ENCODE measurements at regions not wholly inside any gene's neighbourhood (a gene's known extent, or its start where the extent isn't known, plus 50 kb on each side); places are given as distances from the start of the nearest gene placed in this dataset.

DNA sequence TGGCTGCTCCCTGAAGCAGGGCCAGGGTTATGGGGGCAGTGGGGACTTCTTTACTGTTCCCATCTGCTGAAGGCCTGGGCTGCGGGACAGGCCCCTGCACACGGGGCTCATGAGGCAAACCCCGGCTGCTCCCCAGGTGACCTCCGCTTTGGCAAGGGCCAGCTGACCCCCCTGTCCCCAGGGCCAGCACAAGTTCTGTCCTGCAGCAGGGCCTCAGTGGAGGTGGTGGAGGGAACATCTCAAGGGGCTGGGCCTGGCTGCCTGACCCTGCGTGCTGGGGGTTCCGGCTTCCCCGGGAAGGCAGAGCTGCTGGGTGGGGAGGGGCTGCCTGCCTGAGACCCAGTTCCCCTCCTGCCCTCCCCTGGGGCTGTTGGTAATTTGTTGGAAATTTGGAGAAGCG, 67.4 kb upstream of the RNU6ATAC start:
- no peaks in the 10 kb centered on the region for H3K9me3 Mint-ChIP-seq
- DNase-seq (ENCODE audit: extremely low spot score, unreplicated experiment): no peak
- no peak overlapping the region for H3K4me3 Mint-ChIP-seq
- H3K27me3 Mint-ChIP-seq: peaks cover 9% of the 10 kb centered on the region
- peaks cover 4% of the 10 kb centered on the region for H3K4me1 Mint-ChIP-seq (ENCODE audit: unreplicated experiment)
- TF ChIP-seq, protein P1, sequence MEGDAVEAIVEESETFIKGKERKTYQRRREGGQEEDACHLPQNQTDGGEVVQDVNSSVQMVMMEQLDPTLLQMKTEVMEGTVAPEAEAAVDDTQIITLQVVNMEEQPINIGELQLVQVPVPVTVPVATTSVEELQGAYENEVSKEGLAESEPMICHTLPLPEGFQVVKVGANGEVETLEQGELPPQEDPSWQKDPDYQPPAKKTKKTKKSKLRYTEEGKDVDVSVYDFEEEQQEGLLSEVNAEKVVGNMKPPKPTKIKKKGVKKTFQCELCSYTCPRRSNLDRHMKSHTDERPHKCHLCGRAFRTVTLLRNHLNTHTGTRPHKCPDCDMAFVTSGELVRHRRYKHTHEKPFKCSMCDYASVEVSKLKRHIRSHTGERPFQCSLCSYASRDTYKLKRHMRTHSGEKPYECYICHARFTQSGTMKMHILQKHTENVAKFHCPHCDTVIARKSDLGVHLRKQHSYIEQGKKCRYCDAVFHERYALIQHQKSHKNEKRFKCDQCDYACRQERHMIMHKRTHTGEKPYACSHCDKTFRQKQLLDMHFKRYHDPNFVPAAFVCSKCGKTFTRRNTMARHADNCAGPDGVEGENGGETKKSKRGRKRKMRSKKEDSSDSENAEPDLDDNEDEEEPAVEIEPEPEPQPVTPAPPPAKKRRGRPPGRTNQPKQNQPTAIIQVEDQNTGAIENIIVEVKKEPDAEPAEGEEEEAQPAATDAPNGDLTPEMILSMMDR (conservative IDR thresholded peaks at IDR 0.05): no peak
- no peak overlapping the region for H3K27ac Mint-ChIP-seq
- no peaks in the 10 kb centered on the region for H3K36me3 Mint-ChIP-seq

DNA sequence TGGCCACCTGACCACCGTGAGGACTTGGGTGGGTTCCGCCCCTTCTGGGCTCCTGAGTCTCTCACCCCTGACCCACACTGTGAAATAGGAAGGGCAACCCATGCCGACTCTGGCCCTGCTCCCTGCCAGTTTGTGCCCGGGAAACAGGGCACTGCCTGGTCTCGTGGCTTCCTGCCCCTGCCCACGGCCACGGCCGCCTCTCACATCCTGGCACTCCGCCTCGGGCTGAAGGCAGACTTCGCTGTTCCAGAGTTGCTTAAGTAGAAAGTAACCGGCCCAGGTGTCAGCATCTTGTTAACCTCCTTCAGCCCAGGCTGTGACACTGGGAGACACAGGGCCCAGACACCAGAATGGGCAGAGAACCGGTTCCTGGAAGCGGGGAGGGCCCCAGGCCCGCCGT, 68.7 kb upstream of the RNU6ATAC start:
- H3K9me3 Mint-ChIP-seq: no peaks in the 10 kb centered on the region
- H3K27ac Mint-ChIP-seq: no peak overlapping the region
- peaks cover 6% of the 10 kb centered on the region for H3K27me3 Mint-ChIP-seq
- no peak overlapping the region for H3K4me3 Mint-ChIP-seq
- no peak for DNase-seq (ENCODE audit: extremely low spot score, unreplicated experiment)
- TF ChIP-seq, protein P1 (conservative IDR thresholded peaks at IDR 0.05): no peak
- peaks cover 4% of the 10 kb centered on the region for H3K4me1 Mint-ChIP-seq (ENCODE audit: unreplicated experiment)
- no peaks in the 10 kb centered on the region for H3K36me3 Mint-ChIP-seq

DNA sequence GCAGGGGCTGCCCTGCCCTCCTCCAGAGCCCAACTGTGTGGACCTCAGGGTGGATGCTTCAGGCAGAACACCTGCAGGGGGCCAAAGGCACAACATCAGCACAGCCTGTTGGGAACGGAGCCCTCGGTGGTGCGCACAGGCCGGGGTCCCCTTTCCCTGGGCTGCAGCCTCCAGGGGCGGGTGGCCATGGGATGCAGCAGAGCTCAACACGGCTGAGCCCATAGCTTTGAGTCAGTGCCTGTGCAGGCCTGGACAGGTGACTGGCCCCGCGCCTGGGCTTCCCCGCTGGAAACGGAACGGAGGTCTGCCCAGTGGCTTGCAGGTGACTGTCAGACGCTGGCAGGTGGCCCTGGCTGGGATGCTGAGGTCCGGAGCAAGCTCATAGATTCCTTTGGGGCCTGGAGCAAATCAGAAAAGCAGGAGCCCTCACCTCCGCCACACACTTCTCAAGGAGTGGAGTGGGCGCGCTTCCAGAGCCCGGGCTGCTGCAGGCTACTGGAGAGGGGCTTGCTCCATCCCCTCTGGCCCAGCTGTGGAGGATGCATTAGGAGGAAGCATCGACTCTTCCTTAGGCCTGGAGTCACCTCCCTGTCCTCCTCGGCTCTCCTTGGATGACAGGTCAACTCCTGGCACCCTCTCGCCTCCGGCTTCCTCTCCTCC, 69.8 kb upstream of the RNU6ATAC start:
- H3K4me1 Mint-ChIP-seq (ENCODE audit: unreplicated experiment): peaks cover 3% of the 10 kb centered on the region
- DNase-seq (ENCODE audit: extremely low spot score, unreplicated experiment): no peak
- TF ChIP-seq, protein P1 (conservative IDR thresholded peaks at IDR 0.05): no peak
- H3K27ac Mint-ChIP-seq: no peak overlapping the region
- H3K9me3 Mint-ChIP-seq: no peaks in the 10 kb centered on the region
- peaks cover 5% of the 10 kb centered on the region for H3K27me3 Mint-ChIP-seq
- no peak overlapping the region for H3K4me3 Mint-ChIP-seq
- H3K36me3 Mint-ChIP-seq: no peaks in the 10 kb centered on the region

DNA sequence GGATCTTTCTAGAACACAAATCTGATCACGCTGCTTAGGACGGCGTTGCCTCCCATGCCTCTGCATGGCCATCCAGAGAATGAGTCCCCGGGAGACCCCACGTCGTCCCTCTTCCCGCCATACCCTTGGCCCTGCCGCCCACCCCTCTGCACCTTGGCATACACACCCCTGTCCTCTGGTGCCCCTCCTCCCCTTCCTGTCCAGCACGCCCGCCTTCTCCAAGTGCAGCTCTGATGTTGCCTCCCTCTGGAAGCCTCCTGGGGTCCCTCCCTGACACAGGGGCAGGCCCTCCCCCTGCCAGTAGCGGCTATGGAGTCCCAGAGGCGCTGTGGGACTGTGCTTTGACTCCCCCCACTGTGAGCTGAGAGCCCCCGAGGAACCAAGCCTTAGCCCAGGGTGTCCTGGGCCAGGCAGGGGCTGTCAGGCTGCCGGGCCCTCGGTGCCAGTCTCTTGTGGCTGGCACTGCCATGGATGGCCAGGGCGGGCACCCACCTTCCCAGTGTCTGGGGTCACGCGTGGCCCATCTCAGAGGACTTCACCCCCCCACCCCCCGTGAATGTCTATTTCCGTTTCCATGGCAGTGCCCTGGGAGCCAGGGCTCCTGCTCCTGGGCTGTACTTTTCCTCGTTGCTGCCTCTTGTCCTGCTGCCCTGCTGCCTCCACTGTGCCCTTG, 70.5 kb upstream of the RNU6ATAC start:
- no peak overlapping the region for H3K27ac Mint-ChIP-seq
- H3K27me3 Mint-ChIP-seq: peaks cover 5% of the 10 kb centered on the region
- no peaks in the 10 kb centered on the region for H3K9me3 Mint-ChIP-seq
- H3K4me3 Mint-ChIP-seq: no peak overlapping the region
- no peaks in the 10 kb centered on the region for H3K36me3 Mint-ChIP-seq
- H3K4me1 Mint-ChIP-seq (ENCODE audit: unreplicated experiment): peaks cover 3% of the 10 kb centered on the region
- TF ChIP-seq, protein P1 (conservative IDR thresholded peaks at IDR 0.05): no peak
- no peak for DNase-seq (ENCODE audit: extremely low spot score, unreplicated experiment)

DNA sequence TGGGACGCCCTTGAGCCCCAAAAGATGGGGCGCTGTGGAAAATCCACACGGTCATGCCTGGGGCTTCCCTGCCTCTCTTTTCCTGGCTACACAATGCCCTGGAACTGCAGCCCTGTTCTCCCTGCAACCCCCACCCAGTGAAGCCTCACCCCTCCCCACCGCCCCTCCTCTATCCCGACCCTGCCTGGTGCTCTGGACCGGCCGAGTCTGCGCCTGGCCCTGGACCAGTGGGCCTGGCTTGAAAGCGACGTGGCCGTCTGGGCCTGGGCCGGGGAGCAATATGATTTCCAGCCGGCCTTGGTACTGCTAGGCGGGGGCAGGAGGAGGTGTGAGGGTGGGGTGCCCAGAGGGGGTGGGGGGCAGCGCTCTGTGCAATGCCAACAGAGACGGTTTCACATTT, 71.0 kb upstream of the RNU6ATAC start:
- Mint-ChIP-seq H3K36me3 (no peaks in the 10 kb centered on the region), H3K27me3 (peaks cover 2% of the 10 kb centered on the region), H3K4me3 (no peak overlapping the region), H3K4me1 (ENCODE audit: unreplicated experiment) (peaks cover 9% of the 10 kb centered on the region), H3K9me3 (no peaks in the 10 kb centered on the region), H3K27ac (no peak overlapping the region)
- no peak for DNase-seq (ENCODE audit: extremely low spot score, unreplicated experiment)
- TF ChIP-seq, protein P1 (conservative IDR thresholded peaks at IDR 0.05): no peak

Data from type B pancreatic cell (in vitro differentiated cells).